NCI-H2029 (cell line): ENCODE measurements at regions not wholly inside any gene's neighbourhood (a gene's known extent, or its start where the extent isn't known, plus 50 kb on each side); places are given as distances from the start of the nearest gene placed in this dataset.

Source experiments
- DNase-seq: peaks from one replicate; lab custom pipeline; 2025; lab: John Stamatoyannopoulos, UW

DNA sequence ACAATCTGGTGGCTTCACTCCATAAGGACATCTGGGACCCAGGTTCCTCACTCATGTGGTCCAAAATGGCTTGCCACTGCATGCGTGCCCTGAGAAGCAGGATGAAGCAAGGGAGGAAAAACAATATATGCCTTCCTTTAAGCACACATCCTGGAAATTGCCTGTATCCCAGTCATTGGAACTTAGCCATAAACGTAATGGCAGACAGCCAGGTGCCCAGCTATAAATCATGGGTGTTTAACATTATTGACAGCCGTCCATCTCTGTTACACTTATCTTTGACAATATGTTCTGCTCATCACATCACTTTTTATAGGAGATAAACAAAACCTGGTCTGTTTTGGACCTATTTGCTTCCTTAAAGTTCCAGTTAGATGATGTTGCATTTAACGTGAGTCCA lies 181.0 kb downstream of the AASDH start:
- no peak for DNase-seq

DNA sequence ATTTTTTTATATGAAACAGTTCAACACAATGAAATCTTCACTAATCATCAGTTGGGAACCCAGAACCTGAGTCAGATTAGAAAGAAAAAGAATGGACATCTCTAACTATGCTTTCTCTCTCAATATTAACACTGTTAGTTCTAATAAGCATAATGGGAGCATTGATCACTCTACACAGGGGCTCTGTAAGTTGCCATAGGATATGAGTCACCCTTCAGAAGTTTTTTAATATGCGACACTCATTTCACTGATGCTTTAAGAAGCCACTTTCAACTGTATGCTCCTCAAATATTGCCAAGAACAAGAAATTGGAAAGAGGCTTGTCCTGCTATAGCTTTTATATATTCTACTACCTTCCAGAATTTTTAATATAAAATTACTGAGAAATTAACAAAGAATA lies 187.0 kb downstream of the AASDH start:
- DNase-seq = no peak

DNA sequence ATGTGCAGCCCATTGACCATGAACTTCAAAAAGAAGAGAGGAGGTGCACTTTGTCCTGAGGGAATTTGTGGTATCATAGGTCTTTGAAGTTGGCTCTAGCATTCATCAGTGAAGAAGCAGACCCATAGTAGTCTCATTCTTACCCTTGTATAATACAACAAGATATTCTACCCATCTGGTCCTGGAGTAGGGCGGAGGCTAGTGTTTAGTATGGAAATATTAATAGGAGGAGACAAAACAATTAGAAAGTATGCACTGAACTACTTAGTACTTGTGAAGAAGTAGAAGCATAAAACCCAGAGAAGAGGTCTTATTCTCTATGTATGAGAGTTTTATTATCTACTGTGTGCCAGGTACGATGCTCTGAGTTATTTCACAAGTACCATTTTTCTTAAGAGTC lies 189.0 kb downstream of the AASDH start:
- DNase-seq = no peak

DNA sequence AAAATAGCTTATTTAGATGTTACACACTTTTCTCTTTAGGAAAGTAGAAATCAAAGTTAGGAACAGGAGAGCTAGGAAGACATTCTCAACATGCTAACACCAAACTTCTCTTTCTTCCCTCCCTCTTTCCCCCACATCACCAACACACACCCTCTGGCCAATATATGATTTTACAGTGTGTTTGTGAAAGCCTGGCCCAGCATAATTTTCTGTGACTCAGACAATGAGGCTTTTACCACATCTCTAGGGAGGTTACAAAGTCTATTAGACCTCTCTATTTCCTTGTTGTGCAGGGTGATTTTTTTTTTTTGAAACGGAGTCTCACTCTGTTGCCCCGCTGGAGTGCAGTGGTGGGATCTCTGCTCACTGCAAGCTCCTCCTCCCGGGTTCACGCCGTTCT lies 189.9 kb downstream of the AASDH start:
- DNase-seq = no peak

DNA sequence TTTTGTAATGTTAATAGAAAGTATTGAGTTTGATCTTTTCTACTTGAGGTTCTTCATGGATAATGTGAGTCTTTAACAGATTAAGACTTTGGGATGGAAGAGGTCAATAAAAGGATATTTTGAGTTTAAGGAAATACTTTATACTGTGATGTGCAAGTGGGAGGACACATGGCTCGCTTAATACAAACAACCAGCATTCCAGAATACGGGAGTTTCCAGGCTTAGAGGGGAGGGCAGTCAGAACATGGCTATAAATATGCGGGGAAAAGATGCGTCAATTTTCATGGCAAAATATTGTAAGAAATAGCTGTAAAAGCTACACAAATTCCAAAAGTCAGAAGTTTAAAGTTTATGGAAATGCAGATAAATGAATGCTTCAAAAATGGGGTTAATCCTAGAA lies 192.3 kb downstream of the AASDH start:
- no peak for DNase-seq

DNA sequence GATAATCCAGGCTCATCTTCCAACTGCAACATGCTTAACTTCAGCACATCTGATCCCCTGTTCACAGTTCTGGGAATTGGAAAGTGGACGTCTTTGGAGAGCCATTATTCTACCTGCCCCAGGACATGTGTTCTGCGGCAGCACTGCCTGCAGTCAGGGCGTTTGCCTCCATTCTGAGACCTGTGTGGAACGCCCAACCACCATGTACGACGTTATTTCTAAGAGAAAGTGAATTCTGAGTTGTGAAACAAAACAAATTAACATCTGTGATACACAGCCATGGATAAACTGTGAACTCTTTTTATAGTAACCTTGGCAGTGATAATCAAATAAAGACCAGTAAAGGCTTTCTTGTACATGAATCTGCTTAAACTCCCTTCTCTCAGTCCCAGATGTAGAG lies 195.8 kb downstream of the AASDH start:
- DNase-seq = no peak

DNA sequence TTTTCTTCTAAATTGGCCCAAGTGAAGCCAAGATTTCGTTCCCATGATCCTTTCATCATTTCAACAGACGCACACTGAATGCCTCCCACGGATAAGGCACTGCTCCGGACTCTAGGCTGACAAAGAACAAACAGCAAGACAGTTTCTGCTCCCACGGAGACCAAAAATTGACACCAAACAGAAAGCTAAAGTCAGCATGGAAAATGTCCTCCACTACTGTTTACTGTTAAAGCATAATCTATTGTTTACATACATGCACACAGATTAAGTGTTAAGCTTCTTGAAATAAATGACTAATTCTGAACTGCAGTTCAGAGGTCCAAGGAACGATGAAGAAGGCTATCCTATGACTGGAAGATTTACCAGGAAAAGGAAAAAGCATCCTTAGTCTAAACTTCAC lies 199.6 kb downstream of the AASDH start:
- DNase-seq = no peak

DNA sequence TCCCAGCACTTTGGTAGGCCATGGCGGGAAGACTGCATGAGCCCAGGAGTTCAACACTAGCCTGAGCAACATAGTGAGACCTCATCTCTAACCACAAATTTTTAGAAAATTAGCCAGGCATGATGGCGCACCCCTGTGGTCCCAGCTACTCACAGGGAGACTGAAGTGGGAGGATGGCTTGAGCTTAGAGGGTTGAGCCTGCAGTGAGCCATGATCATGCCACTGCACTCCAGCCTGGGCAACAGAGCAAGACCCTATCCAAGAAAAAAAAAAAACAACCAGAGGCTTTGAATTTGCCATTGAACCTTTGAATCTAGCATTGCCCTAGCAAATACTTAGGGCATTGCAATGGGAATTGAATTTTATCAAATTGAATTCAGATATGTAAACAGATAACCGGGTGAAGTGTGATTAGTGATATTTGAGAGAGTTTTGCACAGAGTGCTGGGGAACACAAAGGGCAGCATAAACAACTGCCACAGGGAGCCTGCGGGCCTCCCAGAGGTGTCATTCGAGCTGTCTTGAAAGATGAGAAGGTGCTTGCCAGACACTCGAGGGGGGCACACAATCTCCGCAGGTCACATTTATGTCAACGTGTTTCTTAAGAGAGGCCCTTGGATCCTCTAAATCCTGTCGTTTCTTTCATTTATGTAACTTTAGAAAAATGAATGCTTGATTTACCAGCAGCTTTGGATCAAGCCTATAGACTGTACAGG lies 200.3 kb downstream of the AASDH start:
- no peak for DNase-seq

DNA sequence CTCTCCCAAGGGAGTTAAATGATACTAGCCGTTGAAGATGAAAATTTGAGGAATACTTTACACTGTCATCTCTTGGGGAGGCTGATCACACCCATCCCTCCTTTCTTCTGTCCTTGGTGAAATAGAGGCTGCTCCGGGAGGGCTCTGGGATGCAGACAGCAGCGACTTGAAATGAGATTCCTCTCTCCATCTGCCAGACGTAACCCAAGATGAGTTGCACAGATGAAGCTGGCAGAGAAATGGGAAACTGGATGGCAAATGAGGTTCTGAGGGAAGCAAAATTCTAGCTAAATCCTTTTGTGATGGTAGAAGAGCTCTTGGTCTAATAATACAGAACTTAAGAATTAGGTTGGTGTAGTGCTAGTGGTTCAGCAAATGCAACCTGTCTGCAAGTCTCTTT lies 201.4 kb downstream of the AASDH start:
- DNase-seq = no peak

DNA sequence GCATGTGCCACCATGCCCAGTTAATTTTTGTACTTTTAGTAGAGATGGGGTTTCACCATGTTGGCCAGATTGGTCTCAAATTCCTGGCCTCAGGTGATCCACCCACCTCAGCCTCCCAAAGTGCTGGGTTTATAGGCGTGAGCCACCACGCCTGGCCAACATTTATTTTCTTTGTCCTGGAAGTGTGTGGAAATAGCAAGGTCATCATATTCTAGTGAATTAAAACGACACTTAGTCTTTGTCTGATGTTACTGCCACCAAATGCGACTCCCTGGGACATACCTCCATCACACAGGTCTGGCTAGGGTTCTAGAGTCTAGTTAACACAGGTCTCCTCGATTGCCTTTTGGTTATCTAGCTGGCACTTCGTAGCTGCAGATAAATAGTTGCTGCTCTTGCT lies 203.1 kb downstream of the AASDH start:
- no peak for DNase-seq

DNA sequence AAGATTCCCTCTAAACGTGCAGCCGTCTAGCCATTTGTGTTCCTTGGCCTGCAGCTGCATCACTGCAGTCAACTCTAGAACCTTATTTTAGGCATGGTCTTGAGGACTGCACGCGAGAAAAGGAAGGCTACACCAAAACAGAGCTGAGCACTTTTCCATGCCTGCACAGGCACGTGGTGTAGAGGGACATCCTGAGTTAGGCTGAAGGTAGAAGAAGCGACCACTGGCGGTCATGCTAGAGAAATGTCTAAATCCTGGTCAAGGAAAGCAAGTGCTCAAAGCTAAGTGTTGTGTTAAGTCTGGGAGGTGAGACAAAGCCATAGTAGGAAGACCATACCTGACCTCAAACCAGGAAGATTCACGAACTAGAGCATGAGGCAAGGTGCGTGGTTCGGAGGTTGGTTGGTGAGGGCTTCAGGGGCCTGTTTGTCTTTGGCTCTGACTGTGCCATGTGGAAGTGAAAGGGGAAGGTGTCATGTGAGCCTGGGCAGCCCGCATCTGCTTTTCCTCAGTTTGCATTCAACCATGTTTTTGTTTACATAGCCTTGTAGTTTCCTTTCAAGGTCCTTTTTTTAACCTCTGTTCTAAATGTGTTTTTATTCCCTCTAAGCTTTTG lies 203.8 kb downstream of the AASDH start:
- no peak for DNase-seq

DNA sequence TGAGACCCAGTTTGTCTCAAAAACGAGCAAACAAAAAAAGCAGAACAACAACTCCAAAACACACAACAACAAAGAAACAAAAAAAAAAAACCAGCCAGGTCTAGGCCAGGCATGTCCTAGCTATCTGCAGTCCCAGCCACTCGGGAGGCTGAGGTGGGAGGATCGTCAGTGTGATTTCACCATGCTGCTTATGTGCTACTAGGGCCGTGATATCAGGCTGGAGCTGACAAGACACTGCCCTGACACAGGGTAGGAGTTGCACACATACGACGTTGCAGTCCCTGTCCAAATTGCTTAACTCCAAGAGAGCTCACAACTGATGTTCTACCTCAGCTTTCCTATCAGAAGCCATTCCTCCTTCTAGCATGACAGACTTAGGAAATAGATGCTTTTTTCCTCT lies 204.9 kb downstream of the AASDH start:
- DNase-seq = no peak

DNA sequence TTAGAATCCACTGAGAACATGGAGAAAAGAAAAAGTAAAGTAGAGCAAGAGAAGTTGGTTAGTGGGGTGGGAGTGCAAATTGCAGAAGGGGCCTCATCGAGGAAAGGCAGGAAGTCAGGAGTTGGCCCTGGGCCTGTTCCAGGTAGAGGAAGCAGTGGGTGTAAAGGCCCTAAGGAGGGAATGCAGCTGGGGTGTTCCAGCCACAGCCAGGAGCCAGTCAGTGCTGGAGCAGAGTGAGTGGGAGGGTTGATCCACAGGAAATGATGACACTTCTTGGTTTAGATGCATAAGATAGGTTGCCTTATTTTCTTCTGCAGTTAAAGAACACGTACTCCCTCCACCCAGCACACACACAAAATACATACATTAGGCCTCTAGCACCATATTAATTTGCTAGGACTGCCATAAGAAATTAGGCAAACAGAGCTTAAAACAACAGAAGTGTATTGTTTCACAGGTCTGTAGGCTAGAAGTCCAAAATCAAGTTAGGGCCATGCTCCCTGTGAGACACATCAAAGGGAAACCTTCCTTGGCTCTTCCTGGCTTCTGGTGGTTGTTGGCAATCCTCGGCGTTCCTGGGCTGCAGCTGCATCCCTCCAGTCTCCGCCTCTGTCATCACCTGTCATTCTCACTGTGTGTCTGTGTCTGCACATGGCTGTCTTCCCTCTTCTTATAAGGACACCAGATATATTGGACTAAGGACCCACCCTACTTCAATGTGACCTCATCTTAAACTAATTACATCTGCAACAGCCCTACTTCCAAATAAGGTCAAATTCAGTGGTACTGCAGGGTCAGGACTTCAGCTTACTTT lies 205.9 kb downstream of the AASDH start:
- DNase-seq = no peak

DNA sequence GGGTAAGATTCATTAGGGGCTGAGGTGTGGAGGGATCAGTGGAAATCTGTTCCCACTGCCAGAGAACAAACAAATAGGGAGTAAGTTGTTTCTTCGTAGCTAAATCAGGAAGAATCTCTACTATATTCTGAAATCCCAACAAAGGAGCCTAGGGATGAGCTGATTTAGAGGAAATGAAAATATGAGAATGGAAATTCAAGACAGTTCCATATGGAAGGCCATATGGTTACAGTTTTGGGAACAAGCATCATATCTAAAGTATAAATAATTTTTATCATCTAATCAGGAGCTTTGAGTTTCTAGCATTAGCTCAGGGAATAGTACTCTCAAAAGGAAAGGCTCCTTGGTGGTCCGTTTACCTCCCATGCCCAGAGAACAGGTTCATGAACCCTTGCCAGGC lies 218.2 kb downstream of the AASDH start:
- DNase-seq = no peak

DNA sequence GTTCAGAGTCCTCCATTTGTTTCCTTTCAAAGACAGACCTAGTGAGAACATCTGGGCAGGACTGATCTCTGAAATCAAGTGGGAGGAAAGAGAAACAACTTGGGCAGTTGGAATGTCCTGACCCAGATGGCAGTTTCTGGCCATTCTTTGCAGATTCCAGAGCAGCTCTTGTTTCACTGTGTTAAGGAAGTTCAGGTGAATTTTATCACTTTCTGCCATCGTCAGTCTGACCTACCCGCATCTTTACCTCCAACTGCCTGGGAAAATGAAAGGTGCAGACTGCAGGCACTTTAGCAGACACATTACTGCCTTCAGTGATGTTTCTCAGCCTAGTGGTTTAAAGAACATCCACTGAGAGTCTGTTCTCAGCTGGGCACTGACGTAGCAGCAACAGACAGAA lies 216.2 kb downstream of the CEP135 start:
- DNase-seq = no peak

DNA sequence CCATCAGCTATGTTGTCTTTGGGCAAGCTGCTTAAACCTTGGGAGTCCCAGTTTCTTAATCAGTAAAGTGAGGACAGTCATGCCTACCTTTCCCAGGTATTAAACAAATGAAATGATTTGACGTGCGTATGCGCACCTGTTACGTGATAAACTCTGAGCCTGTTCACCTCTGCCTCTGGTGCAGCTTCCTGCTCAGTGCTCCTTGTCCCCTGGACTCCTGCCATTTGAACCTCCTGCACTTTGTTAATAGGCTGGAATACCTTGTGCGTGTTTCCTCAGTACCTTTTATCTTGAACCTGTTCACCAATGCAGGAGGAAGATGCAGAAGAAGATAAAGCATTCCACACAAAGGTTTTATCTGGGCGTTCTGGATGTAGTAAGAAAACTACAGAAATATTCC lies 211.9 kb downstream of the CEP135 start:
- DNase-seq = no peak

DNA sequence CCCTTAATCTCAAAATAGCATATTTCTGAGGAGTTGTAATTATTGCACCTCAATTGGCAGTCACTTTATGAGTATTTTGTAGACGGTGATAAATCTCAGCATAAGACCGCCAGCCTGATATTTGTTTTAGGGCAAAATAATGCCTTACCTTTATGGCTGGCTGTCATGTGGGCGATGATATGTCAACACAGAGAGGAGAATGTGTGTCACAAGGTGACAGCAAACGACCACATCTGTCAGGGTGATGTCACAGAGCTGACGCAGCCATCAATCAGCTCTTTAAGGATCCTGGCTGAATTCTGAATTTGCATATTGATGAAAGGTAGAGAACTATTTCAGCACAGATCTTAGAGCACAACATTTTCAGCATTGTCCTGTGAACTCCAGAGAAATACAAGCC lies 209.7 kb downstream of the CEP135 start:
- no peak for DNase-seq

DNA sequence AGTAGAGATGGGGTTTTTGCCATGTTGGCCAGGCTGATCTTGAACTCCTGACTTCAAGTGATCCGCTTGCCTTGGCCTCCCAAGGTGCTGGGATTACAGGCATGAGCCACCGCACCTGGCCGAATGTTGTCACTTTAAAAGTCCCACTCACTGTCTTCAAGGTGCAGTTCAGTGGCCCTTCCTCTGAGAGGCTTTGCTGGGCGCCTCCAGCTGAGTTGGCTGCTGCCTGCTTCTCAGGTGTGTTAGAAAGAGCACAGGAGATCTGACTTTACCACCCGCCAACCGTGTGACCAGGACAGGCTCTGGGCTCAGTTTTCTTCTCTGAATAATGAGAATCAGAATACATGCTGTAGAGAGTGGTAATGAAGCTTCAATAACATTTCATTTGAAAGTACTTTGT lies 207.4 kb downstream of the CEP135 start:
- no peak for DNase-seq

DNA sequence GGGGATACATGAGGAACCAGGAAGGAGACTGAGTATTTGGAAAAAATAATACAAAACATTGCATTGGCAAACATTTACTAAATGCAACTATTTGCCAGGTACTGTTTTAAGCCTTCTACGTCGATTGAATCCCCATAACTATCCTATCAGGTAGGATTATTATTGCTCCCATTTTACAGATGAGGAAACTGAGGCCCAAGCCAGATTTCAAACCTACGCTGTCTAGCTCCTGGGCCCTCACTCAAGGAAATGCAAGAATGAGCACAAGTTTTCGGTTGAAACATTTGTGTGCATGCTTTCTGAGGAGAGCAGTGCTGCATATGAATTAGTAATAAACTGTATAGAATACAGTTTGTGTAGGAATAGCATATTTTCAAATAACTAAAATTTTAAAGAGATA lies 206.7 kb downstream of the CEP135 start:
- no peak for DNase-seq

DNA sequence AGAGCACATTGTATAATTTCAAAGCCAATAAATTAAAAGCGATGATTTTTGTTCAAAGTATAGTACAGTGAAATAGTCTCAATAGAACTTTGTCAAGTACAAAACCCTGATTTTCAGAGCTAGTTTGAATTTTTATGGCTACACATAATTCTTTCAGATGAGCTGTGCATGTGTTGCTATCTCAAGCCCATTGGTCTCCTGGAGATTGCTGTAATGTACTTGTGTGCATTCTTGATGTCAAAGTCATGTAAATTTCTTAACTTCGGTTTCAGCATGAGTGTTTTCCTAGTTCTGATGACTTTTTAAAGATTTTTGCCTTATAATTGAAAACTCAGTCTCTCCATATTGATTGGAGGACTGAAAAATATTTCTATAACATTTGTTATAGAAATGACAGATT lies 200.8 kb downstream of the CEP135 start:
- DNase-seq = no peak

DNA sequence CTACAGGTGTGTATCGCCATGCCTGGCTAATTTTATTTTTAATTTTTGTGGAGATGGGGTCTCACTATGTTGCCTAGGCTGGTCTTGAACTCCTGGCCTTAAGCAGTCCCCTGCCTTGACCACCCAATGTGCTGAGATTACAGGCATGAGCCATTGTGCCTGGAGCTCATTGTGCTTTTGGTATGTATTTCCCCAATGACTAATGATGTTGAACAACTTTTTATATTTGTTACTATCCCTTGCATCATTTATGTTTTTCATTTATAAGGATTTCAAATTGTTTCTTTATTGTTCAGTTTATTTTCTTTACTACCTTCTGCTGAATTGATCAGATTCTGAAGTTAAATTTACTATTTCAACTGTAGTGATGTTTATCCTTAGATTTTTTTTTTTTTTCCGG lies 199.7 kb downstream of the CEP135 start:
- no peak for DNase-seq

DNA sequence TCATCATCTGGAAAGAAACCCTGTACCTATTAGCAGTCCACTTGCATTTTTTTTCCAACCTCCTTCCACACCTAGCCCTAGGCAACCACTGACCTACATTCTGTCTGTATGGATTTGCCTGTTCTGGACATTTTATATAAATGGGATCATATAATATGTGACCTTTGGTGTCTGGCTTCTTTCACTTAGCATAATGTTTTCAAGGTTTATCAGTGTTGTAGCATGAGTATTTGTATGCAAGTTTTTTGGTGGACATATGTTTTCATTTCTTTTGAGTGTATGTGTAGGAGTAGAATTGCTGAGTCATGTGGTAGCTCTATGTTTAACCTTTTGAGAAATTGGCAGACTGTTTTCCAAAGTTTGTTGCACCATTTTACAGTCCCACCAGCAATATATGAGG lies 198.6 kb downstream of the CEP135 start:
- DNase-seq = no peak

DNA sequence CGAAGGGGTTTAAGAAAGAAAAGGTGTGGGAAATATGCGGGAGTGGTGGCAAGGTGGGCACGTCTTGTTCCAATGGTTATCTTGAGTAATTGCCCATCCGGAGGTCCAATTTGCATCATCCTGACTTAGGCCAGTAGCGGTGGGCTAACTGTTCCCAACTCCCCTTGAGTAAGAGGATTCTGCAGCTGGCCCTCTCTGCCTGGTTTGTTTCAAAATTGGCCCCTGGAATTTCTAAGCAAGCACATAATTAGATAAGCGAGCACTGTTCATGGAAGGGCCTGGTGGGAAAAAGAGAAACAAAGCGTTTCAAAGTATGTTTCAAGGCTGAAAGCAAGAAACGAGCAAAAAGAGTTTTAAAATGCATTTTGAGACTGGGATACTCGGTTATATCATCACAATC lies 198.2 kb downstream of the CEP135 start:
- no peak for DNase-seq
